ENCODE measurements at regions not wholly inside any gene's neighbourhood (a gene's known extent, or its start where the extent isn't known, plus 50 kb on each side); places are given as distances from the start of the nearest gene placed in this dataset.

DNA sequence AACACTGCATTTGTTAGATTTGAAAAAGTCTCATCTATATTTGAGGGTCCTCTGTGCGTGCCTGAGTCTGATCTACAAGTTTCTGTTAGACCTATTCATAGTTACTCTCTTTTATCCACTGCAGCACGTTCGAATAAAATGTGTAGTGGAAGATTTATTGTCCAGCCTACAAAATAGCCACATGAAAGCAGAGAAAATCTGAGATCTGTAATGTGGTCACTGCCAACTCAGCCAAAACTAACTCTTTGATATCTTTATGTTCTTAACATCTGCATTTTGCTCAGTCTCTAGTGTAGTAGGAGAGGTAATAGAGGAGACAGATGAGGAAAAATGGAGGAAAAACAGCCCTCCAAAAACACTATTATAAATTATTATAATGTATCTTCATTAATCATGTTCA, 354.0 kb downstream of the NPR3 start (continued):
- TF ChIP-seq, protein P1, sequence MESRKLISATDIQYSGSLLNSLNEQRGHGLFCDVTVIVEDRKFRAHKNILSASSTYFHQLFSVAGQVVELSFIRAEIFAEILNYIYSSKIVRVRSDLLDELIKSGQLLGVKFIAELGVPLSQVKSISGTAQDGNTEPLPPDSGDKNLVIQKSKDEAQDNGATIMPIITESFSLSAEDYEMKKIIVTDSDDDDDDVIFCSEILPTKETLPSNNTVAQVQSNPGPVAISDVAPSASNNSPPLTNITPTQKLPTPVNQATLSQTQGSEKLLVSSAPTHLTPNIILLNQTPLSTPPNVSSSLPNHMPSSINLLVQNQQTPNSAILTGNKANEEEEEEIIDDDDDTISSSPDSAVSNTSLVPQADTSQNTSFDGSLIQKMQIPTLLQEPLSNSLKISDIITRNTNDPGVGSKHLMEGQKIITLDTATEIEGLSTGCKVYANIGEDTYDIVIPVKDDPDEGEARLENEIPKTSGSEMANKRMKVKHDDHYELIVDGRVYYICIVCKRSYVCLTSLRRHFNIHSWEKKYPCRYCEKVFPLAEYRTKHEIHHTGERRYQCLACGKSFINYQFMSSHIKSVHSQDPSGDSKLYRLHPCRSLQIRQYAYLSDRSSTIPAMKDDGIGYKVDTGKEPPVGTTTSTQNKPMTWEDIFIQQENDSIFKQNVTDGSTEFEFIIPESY (IDR thresholded peaks at IDR 0.05; ENCODE audit: borderline replicate concordance, low read depth) = no peak
- TF ChIP-seq TAF1 (IDR thresholded peaks at IDR 0.05; ENCODE audit: borderline replicate concordance, low read depth, low read length) (no peak), FOXJ3 (CRISPR knock-in tag; IDR thresholded peaks at IDR 0.05) (no peak), CHD2 (IDR thresholded peaks at IDR 0.05; ENCODE audit: low read length, partially characterized antibody) (no peak)

DNA sequence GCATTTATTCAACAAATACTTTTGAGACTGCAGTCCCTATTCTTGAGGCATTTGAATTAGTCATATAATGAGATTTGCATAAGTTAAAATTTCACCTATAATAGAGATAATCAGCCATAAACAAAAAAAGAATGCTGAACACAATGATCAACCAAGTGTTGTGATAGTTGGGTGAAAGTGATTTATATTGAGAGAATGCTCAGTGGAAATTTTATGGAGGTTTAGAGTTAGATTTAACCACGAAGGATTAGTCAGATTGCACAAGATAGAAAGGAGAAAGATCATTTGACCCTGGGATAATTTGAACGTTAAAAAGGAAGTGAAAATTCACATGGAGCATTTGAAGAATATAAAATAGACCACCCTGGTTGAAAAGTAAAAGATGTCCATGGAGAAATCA, 356.2 kb downstream of the NPR3 start:
- CTCF ChIA-PET = no interaction called here
- H3K4me2 ChIP-seq = no peak overlapping the region
- H3F3A ChIP-seq (replicated peaks; ENCODE audit: insufficient read depth) = peaks cover 5% of the 10 kb centered on the region
- no peaks in the 10 kb centered on the region for H3K9me2 ChIP-seq
- no peaks in the 10 kb centered on the region for H3K79me2 ChIP-seq (ENCODE audit: insufficient read depth)
- DNase-seq = no peak
- no peak overlapping the region for H2AFZ ChIP-seq (ENCODE audit: low read depth)
- H3K4me3 ChIP-seq (ENCODE audit: low read depth in 2 of 2, low read length in 1 of 2) = no peak overlapping the region
- no peak overlapping the region for H3K27ac ChIP-seq (ENCODE audit: low read depth in 2 of 2, low read length in 1 of 2)
- WGBS (ENCODE audit: low lambda C conversion rate) = 8% methylated on average over 2 of the region's 2 CpGs
- no peaks in the 10 kb centered on the region for H3K36me3 ChIP-seq (replicated peaks in 1 of 2; ENCODE audit: control insufficient read depth in 1 of 2, insufficient read depth in 2 of 2, low read length in 1 of 2)
- H3K27me3 ChIP-seq (ENCODE audit: insufficient read depth) = no peaks in the 10 kb centered on the region
- POLR2A ChIA-PET = no interaction called here
- TF ChIP-seq, protein P1 (IDR thresholded peaks at IDR 0.05; ENCODE audit: borderline replicate concordance, low read depth) = no peak
- no peak for TF ChIP-seq TEAD4 (IDR thresholded peaks at IDR 0.05; ENCODE audit: borderline replicate concordance, insufficient read depth)
- TF ChIP-seq MEF2A (IDR thresholded peaks at IDR 0.05; ENCODE audit: borderline replicate concordance, low read depth) = no peak
- TF ChIP-seq PBX3 (IDR thresholded peaks at IDR 0.05) = no peak
- no peak for TF ChIP-seq SIN3A (IDR thresholded peaks at IDR 0.05; ENCODE audit: borderline replicate concordance, low read depth, low read length)
- TF ChIP-seq NFIC (IDR thresholded peaks at IDR 0.05; ENCODE audit: borderline replicate concordance) = no peak
- TF ChIP-seq, protein P2, sequence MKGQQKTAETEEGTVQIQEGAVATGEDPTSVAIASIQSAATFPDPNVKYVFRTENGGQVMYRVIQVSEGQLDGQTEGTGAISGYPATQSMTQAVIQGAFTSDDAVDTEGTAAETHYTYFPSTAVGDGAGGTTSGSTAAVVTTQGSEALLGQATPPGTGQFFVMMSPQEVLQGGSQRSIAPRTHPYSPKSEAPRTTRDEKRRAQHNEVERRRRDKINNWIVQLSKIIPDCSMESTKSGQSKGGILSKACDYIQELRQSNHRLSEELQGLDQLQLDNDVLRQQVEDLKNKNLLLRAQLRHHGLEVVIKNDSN (IDR thresholded peaks at IDR 0.05; ENCODE audit: borderline replicate concordance, low read depth) = no peak
- TF ChIP-seq ELF1 (IDR thresholded peaks at IDR 0.05) = no peak
- TF ChIP-seq, protein P3, sequence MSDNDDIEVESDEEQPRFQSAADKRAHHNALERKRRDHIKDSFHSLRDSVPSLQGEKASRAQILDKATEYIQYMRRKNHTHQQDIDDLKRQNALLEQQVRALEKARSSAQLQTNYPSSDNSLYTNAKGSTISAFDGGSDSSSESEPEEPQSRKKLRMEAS (IDR thresholded peaks at IDR 0.05; ENCODE audit: low read depth) = no peak
- no peak for TF ChIP-seq RFX5 (IDR thresholded peaks at IDR 0.05; ENCODE audit: low read length)
- no peak for TF ChIP-seq EZH2phosphoT487 (IDR thresholded peaks at IDR 0.05; ENCODE audit: borderline replicate concordance, low read depth)
- TF ChIP-seq TAF1 (IDR thresholded peaks at IDR 0.05; ENCODE audit: borderline replicate concordance, low read depth, low read length) = no peak
- no peak for TF ChIP-seq RCOR1 (IDR thresholded peaks at IDR 0.05; ENCODE audit: low read length)
- TF ChIP-seq FOXM1 (IDR thresholded peaks at IDR 0.05; ENCODE audit: low read depth) = no peak
- no peak for TF ChIP-seq FOXJ3 (CRISPR knock-in tag; IDR thresholded peaks at IDR 0.05)
- no peak for TF ChIP-seq EP300 (IDR thresholded peaks at IDR 0.05; ENCODE audit: borderline replicate concordance in 1 of 2, low read depth in 1 of 2, low read length in 1 of 2)
- no peaks in the 10 kb centered on the region for H3K9me3 ChIP-seq
- no peaks in the 10 kb centered on the region for H4K20me1 ChIP-seq (ENCODE audit: insufficient read depth)
- no peak overlapping the region for H3K9ac ChIP-seq
- H3K4me1 ChIP-seq (ENCODE audit: control insufficient read depth in 1 of 2, insufficient read depth in 2 of 2, low read depth in 1 of 2, low read length in 1 of 2) = peaks cover 0 to 5% of the 10 kb centered on the region in 2 experiments; a peak in 1 of 4 replicates
